Activated CD4-positive, alpha-beta memory T cell treated with anti-CD3 and anti-CD28 coated beads, Interleukin-2, amount 10 ng/mL, durations not matched to agents 7 days and 5 days (primary cell): ENCODE measurements at regions not wholly inside any gene's neighbourhood (a gene's known extent, or its start where the extent isn't known, plus 50 kb on each side); places are given as distances from the start of the nearest gene placed in this dataset.

Source experiments
- CTCF ChIA-PET: fragments of 350-600 bp; sonication (Branson Sonifier 250); formaldehyde crosslinking; loops from one replicate; lab custom pipeline; 2021; ENCODE audit warnings: antibody characterized with exemption, inconsistent platforms; lab: Charles Lee
- POLR2A ChIA-PET: fragments of 350-600 bp; sonication (Branson Sonifier 250); formaldehyde crosslinking; loops from one replicate; lab custom pipeline; 2021; ENCODE audit warnings: antibody characterized with exemption; lab: Charles Lee
- DNase-seq: peaks from one replicate; pipeline ENCODE4 v3.0.0-alpha.2; 2020
- H3K27ac Mint-ChIP-seq: one replicate; pipeline ENCODE4 v1.8.0; 2021; ENCODE audit warnings: mild to moderate bottlenecking, mixed read lengths
- H3K27me3 Mint-ChIP-seq: one replicate; pipeline ENCODE4 v1.8.0; 2021; ENCODE audit warnings: mixed read lengths
- H3K36me3 Mint-ChIP-seq: one replicate; pipeline ENCODE4 v1.8.0; 2021; ENCODE audit warnings: low read depth, mixed read lengths
- H3K4me1 Mint-ChIP-seq: one replicate; pipeline ENCODE4 v1.8.0; 2021; ENCODE audit warnings: mixed read lengths
- H3K4me3 Mint-ChIP-seq: one replicate; pipeline ENCODE4 v1.8.0; 2021; ENCODE audit warnings: mild to moderate bottlenecking, mixed read lengths
- H3K9me3 Mint-ChIP-seq: one replicate; pipeline ENCODE4 v1.8.0; 2021; ENCODE audit warnings: mixed read lengths

DNA sequence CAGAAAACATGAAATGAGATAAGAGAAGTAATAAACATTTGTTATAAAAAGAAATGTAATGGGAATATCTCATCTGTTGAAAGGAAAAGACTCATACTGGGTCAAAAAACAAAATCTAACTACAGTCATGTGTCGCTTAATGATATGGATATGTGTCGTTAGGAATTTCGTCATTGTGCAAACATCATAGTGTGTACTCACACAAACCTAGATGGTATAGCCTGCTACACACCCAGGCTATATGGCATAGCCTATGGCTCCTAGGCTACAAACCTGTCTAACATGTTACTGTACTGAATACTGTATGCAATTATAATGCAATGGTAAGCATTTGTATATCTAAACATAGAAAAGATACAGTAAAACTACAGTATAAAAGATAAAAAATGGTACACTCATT lies 89.8 kb upstream of the ZC3H12C start:
- peaks cover 4% of the 10 kb centered on the region for H3K27me3 Mint-ChIP-seq
- H3K4me1 Mint-ChIP-seq, result no peaks in the 10 kb centered on the region
- POLR2A ChIA-PET, result no interaction called here
- DNase-seq, result no peak
- H3K27ac Mint-ChIP-seq, result no peak overlapping the region
- CTCF ChIA-PET, result no interaction called here
- H3K36me3 Mint-ChIP-seq, result no peaks in the 10 kb centered on the region
- no peaks in the 10 kb centered on the region for H3K9me3 Mint-ChIP-seq
- no peak overlapping the region for H3K4me3 Mint-ChIP-seq

DNA sequence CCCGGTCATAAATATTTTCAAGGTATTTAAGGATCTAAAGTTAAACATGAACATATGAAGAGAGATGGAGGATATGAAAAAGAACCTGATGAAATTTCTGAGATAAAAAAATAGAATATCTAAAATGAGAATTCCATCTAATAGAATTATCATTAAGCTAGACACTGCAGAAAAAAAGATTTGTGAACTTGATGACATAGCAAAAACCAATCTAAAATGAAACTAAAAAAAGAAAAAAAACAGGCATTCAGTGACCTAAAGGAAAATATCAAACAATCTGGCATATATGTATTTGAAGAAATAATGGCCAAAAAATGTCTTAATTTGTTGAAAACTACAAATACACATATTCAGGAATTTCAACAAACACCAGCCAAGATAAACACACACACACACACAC lies 81.6 kb upstream of the ZC3H12C start:
- Mint-ChIP-seq H3K9me3 (no peaks in the 10 kb centered on the region), H3K27ac (no peak overlapping the region), H3K36me3 (no peaks in the 10 kb centered on the region), H3K27me3 (peaks cover 10% of the 10 kb centered on the region), H3K4me1 (no peaks in the 10 kb centered on the region), H3K4me3 (no peak overlapping the region)
- ChIA-PET CTCF (no interaction called here), POLR2A (no interaction called here)
- DNase-seq, result no peak

DNA sequence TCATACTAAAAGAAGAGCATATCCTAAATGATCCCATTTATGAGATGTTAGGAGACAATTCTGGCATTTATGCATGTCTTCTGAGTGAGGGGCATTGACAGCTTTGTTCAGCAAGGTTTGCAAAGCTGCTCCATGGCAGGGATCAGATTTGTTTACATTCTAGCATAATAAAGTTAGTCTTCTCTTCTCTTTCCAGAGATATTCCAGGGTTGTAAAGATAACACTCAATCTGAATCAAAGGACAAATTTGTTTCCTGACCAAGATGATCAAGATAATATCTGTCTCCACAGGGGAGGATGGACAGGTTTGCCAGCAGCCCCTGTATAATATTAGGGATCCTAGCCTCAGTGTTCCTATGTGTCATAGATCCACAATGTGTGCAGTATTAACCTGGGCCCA lies 77.5 kb upstream of the ZC3H12C start:
- H3K36me3 Mint-ChIP-seq, result no peaks in the 10 kb centered on the region
- H3K4me1 Mint-ChIP-seq, result no peaks in the 10 kb centered on the region
- H3K27me3 Mint-ChIP-seq, result peaks cover 3% of the 10 kb centered on the region
- no peak overlapping the region for H3K4me3 Mint-ChIP-seq
- no peaks in the 10 kb centered on the region for H3K9me3 Mint-ChIP-seq
- ChIA-PET POLR2A (no interaction called here), CTCF (no interaction called here)
- DNase-seq, result no peak
- H3K27ac Mint-ChIP-seq, result no peak overlapping the region

DNA sequence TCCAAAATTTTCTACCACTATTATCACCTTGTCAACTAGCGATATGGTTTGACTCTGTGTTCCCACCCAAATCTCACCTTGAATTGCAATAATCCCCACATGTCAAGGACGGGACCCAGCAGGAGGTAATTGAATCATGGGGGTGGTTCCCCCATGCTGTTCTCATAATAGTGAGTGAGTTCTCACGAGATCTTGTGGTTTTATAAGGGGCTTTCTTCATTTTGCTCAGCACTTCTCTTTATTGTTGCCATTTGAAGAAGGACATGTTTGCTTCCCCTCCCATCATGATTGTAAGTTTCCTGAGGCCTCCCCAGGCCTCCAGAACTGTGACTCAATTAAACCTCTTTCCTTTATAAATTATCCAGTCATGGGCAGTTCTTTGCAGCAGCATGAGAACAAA lies 73.5 kb upstream of the ZC3H12C start:
- Mint-ChIP-seq H3K36me3 (no peaks in the 10 kb centered on the region), H3K4me1 (no peaks in the 10 kb centered on the region), H3K4me3 (no peak overlapping the region), H3K9me3 (no peaks in the 10 kb centered on the region), H3K27ac (no peak overlapping the region), H3K27me3 (no peaks in the 10 kb centered on the region)
- POLR2A ChIA-PET, result no interaction called here
- no peak for DNase-seq
- CTCF ChIA-PET, result no interaction called here

DNA sequence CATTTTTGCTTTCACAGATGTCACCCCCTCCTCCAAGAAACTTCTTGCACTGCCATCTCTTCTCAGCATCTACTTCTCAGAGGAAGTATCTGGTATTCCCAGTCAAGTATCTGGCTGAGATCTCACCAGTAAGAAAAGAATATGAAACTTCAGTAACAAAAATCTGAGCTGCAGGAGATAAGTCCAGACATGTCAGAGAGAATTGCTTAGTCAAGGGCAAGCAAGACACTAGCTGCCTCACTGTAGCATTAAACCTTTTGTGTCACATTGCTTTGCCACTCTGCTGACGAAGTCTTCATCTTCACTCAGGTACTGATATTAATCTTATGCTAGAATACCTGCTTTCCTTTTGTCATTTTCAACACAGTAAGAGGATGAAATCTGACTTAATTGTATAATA lies 70.6 kb upstream of the ZC3H12C start:
- POLR2A ChIA-PET, result no interaction called here
- no peaks in the 10 kb centered on the region for H3K27me3 Mint-ChIP-seq
- H3K9me3 Mint-ChIP-seq, result no peaks in the 10 kb centered on the region
- no peak for DNase-seq
- H3K4me3 Mint-ChIP-seq, result no peak overlapping the region
- no peak overlapping the region for H3K27ac Mint-ChIP-seq
- CTCF ChIA-PET, result no interaction called here
- H3K36me3 Mint-ChIP-seq, result no peaks in the 10 kb centered on the region
- H3K4me1 Mint-ChIP-seq, result no peaks in the 10 kb centered on the region

DNA sequence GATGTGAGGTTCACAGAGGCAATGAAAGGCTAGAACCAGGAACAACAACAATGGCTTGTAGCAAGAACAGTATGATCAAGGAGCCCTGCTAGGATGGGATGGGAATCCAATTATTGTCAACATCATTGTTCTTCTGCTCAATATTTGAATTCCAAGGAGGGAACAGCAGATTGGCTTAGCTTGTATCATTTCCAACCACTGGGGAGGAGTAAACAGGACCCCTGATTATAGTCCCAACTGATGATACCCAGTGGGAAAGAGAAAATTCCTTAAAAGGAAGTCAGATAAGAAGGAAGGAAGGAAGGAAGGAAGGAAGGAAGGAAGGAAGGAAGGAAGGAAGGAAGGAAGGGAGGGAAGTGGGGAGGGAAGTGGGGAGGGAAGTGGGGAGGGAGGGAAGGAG lies 69.5 kb upstream of the ZC3H12C start:
- H3K9me3 Mint-ChIP-seq, result no peaks in the 10 kb centered on the region
- no peak overlapping the region for H3K4me3 Mint-ChIP-seq
- no peaks in the 10 kb centered on the region for H3K36me3 Mint-ChIP-seq
- no peak overlapping the region for H3K27ac Mint-ChIP-seq
- DNase-seq, result no peak
- POLR2A ChIA-PET, result no interaction called here
- no peaks in the 10 kb centered on the region for H3K27me3 Mint-ChIP-seq
- H3K4me1 Mint-ChIP-seq, result no peaks in the 10 kb centered on the region
- CTCF ChIA-PET, result no interaction called here

DNA sequence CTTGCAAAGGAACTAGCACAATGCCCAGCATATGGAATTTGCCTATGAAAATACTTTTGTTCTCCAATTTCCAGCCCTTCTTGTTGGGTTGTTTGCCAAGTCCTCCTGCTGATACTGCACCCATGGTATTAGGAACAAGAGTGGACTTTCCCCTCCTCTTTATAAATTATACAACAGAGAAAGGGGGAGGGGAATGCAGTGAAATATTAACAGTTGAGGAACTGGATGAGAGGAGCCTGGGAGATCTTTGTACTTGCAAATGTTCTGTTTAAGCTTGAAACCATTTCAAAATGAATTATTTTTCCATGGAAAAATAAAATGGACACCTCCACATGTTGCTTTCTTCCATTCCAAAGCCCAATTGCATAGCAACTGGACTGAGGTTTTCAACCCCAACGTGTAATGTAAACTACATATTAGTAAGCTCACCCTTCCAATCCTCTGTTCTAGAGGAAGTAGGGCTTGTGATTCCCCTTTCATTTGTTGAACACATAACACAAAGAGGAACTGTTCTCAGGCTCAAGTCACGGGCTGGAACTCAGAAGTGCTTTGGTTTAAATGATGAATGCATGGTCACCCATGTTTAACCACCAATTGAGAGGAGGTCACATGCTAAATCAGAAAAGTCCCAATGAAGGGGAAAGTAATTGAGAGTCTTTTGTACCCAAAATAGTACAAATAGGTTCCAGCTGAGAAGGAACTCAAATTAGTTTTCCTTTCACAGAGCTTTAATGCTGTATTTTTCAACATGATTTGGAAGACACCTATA lies 66.2 kb upstream of the ZC3H12C start:
- POLR2A ChIA-PET, result no interaction called here
- Mint-ChIP-seq H3K4me1 (no peaks in the 10 kb centered on the region), H3K36me3 (no peaks in the 10 kb centered on the region), H3K4me3 (no peak overlapping the region), H3K27ac (no peak overlapping the region), H3K27me3 (no peaks in the 10 kb centered on the region), H3K9me3 (no peaks in the 10 kb centered on the region)
- no peak for DNase-seq
- CTCF ChIA-PET, result no interaction called here

DNA sequence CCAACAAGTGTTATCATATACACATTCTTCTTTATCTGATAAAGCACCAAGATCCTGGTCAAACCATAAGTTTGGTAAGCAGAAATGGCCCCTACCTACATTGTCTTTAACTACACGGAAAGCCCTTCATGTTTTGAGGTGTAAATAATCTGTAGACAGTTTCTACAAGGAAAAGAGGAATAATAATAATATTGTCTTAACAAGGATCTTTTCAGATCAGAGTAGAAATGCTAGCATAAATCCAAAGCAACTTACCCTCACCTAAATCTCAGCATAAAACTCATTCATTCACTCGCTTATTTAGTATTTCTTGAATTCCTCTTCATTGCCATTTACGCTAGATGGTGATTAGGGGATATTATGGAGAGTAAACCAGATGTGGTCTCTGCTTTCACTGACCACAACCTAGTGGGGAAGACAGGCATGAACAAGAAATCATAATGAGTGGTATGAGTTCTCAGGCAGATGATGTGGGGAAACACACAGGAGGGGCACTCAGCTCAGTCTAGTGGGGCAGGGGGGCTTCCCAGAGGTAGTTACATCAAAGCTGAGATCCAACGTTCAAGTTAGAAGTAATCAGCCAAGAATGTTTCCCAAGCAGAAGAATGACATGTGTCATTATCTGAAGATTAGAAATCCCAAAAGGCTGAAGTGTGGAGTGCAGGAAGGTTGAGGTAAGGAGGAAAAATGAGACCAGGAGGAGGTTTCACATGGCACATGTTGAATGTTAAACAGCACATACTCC lies 65.4 kb upstream of the ZC3H12C start:
- Mint-ChIP-seq H3K27ac (no peak overlapping the region), H3K27me3 (no peaks in the 10 kb centered on the region), H3K9me3 (no peaks in the 10 kb centered on the region), H3K4me1 (no peaks in the 10 kb centered on the region), H3K36me3 (no peaks in the 10 kb centered on the region), H3K4me3 (no peak overlapping the region)
- ChIA-PET POLR2A (no interaction called here), CTCF (no interaction called here)
- no peak for DNase-seq

DNA sequence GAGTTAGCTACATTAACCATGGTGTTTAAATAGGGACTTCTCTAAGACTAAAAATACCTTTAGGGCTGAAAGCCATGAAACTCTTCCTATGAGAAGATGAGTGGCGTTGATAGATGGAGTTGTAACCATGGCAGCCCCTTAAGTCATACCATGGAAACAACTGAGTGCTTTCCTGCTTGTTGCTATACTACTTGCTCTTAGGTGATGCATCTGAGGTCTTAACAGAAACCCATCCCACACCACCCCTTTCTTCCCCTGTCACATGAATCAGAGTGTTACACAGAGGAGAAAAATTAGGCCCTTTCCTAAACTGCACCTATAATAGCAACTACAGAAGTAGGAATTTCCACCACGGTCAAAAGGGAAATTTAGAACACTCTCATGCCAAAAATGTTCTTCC lies 64.3 kb upstream of the ZC3H12C start:
- no peaks in the 10 kb centered on the region for H3K9me3 Mint-ChIP-seq
- no peak for DNase-seq
- POLR2A ChIA-PET, result no interaction called here

DNA sequence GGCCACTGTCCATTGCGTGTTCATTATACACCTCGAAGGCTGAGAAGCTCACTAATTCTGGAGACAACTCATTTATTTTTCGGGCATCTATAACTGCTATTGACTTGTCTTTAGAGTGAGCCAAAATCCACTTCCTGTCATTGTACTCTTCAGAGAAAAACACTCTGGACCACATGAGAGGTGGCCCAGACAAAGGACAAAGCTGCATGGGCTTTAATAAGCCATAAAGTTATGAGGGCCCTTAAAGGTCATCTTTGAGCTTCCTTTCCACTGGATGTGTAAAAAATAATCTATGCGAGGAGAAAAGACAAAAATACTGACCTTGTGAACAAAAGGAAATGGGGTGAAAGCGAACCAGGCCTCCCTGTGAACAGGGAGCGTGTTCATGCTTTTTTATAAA lies 63.5 kb upstream of the ZC3H12C start:
- H3K27me3 Mint-ChIP-seq, result peaks cover 2% of the 10 kb centered on the region
- H3K4me3 Mint-ChIP-seq, result no peak overlapping the region
- no peak overlapping the region for H3K27ac Mint-ChIP-seq
- H3K4me1 Mint-ChIP-seq, result no peaks in the 10 kb centered on the region
- ChIA-PET POLR2A (no interaction called here), CTCF (no interaction called here)
- H3K9me3 Mint-ChIP-seq, result no peaks in the 10 kb centered on the region
- DNase-seq, result no peak
- no peaks in the 10 kb centered on the region for H3K36me3 Mint-ChIP-seq

More for the DNA sequence above, 64.3 kb upstream of the ZC3H12C start:
- H3K27me3 Mint-ChIP-seq, result peaks cover 2% of the 10 kb centered on the region
- H3K4me3 Mint-ChIP-seq, result no peak overlapping the region
- CTCF ChIA-PET, result no interaction called here
- no peaks in the 10 kb centered on the region for H3K36me3 Mint-ChIP-seq
- no peak overlapping the region for H3K27ac Mint-ChIP-seq
- H3K4me1 Mint-ChIP-seq, result no peaks in the 10 kb centered on the region

DNA sequence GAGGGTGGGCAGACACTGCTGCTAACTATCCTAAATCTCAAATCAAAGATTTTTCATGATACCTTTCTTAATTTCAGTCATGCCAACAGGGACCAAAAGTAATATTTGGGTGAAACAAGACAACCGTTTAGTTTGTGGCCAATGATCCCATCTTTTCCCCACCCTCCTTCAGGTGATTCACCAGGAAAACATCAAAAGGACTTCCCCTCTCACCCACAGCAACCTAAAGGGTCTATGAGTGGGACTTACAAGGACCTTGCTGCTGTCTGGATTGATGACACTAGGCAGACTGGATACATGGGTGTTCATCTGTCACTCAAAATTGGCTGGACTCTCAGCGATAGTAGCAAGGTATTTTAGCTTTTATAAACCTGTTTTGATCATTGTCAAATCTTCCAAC lies 62.0 kb upstream of the ZC3H12C start:
- Mint-ChIP-seq H3K9me3 (no peaks in the 10 kb centered on the region), H3K4me3 (no peak overlapping the region), H3K4me1 (no peaks in the 10 kb centered on the region), H3K36me3 (no peaks in the 10 kb centered on the region), H3K27me3 (peaks cover 2% of the 10 kb centered on the region), H3K27ac (no peak overlapping the region)
- POLR2A ChIA-PET, result no interaction called here
- no peak for DNase-seq
- CTCF ChIA-PET, result no interaction called here

DNA sequence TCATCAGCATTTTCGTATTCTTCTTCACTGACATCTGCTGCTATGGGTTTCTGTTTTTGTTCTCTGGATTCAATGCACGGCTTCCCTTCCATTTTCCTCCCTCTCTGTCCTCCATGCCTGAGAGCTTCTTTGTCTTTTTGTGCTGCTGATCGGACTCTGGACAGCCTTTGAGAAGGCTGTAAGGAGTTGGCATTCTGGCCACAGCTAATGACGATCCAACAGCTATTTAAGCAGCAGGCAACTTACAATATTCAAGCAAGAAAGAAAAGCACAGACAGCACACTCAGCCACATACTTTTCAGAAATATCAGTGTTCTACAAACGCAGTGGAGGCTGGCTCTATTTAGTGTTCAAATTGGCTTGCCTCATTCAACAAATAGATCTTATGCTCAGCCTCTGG lies 60.9 kb upstream of the ZC3H12C start:
- no peaks in the 10 kb centered on the region for H3K36me3 Mint-ChIP-seq
- CTCF ChIA-PET, result no interaction called here
- no peaks in the 10 kb centered on the region for H3K4me1 Mint-ChIP-seq
- DNase-seq, result no peak
- H3K9me3 Mint-ChIP-seq, result no peaks in the 10 kb centered on the region
- peaks cover 2% of the 10 kb centered on the region for H3K27me3 Mint-ChIP-seq
- H3K27ac Mint-ChIP-seq, result no peak overlapping the region
- H3K4me3 Mint-ChIP-seq, result no peak overlapping the region
- POLR2A ChIA-PET, result no interaction called here

DNA sequence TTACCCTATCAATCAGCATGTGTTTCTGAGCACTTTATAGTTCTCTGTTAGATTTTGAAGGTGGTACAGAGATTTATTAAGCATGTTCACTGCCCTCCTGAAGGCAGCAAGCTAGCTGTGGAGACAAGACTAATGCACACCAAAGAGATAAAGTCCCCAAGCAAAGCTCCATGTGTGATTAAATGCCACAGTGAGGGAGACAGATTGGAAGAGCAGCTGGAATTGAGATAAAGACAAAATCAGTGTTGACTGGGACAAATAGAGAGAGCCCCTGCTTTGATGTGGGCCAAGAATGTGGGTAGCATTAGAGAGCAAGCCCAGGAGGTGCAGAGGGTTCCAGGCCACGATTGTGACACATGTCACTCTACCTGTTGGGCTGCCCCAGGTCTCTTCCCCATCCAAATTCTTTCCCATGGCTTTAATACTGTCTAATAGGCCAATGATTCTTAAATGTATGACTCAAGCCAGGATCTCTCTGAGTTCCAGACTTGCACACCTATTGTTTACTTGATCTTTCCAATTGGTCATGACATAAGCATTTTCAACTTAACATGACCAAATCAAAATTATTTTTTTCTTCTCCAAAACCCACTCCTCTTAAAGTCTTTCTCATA lies 60.1 kb upstream of the ZC3H12C start:
- H3K36me3 Mint-ChIP-seq, result no peaks in the 10 kb centered on the region
- H3K27ac Mint-ChIP-seq, result no peak overlapping the region
- no peaks in the 10 kb centered on the region for H3K4me1 Mint-ChIP-seq
- POLR2A ChIA-PET, result no interaction called here
- no peaks in the 10 kb centered on the region for H3K9me3 Mint-ChIP-seq
- DNase-seq, result no peak
- no peak overlapping the region for H3K4me3 Mint-ChIP-seq
- CTCF ChIA-PET, result no interaction called here
- H3K27me3 Mint-ChIP-seq, result peaks cover 4% of the 10 kb centered on the region

DNA sequence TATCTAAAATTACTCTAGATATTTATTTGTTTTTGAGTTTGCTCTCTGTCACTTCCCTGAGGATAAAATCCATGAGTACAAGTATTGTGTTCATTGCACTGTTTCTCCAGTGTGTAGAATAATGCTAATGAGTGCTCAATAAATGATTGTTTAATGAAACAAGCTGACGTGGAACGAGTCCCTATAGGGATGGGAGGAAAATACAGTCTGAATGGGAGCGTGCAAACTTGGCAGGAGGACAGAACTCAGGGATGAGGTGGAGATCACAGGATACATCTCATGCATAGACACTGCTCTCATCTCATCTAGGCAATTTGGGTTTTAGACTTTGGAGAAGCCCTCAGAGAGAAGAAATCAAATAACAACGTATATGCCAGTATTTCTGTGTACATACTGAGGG lies 58.4 kb upstream of the ZC3H12C start:
- Mint-ChIP-seq H3K4me3 (no peak overlapping the region), H3K4me1 (no peaks in the 10 kb centered on the region), H3K27ac (no peak overlapping the region), H3K36me3 (no peaks in the 10 kb centered on the region), H3K27me3 (peaks cover 6% of the 10 kb centered on the region), H3K9me3 (no peaks in the 10 kb centered on the region)
- no peak for DNase-seq
- ChIA-PET CTCF (no interaction called here), POLR2A (no interaction called here)
